Activated CD4-positive, CD25-positive, alpha-beta regulatory T cell treated with anti-CD3 and anti-CD28 coated beads, Interleukin-2, amount 50 U/mL, for 72 hours (primary cell): ENCODE measurements at regions not wholly inside any gene's neighbourhood (a gene's known extent, or its start where the extent isn't known, plus 50 kb on each side); places are given as distances from the start of the nearest gene placed in this dataset.
"Not testable (repeated sequence)": the region's sequence is repeated elsewhere in the genome, so short reads cannot be mapped to it uniquely, and the experiment has no call there.

Experiments used
- DNase-seq: peaks from one replicate; pipeline ENCODE4 v3.0.0; 2021

GRCh38 chr14:103232031-103232808 is 101.8 kb upstream of the EIF5 start:
- no peak for DNase-seq

DNA sequence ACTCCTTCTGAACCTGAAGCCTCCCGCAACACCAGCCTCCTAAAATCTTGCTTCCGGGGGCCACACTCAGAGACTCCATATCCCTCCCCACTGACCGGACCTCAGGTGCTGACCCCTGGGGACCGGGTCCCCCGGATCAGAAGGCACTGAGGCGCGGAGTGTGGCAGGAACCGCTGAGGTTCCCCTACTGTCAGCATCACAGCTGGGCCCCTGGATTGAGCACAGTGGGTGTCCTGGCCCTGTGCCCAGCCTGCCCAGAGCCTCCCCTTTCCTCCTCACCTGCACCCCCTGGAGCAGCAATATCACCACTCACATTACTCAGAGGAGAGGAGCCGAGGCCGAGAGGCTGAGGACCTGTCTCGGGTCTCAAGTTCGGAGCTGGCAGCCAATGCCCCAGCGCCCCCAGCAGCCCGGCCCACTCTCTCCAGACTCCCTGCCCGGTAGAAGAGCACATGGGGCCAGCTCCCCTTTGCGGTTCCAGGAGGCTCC is 101.2 kb upstream of the EIF5 start:
- DNase-seq = no peak

- no peak for DNase-seq
These were observed 100.7 kb upstream of the EIF5 start for GRCh38 chr14:103233328-103233727.

DNA sequence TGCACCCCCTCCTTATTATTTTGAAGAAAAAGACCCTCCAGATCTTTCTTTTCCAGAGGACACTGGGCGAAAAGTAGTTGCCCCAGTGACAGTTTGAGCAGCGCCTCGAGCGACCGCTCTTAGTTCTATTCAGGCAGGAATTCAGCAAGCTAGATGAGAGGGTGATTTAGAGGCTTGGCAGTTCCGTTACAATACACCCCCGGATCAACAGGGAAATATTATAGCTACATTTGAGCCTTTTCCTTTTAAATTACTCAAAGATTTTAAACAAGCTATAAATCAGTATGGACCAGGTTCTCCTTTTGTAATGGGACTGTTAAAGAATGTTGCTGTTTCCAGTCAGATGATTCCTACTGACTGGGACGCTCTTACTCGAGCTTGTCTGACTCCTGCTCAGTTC is 99.2 kb upstream of the EIF5 start:
- DNase-seq = not testable (repeated sequence)

- not testable (repeated sequence) for DNase-seq
These were observed 98.5 kb upstream of the EIF5 start for GRCh38 chr14:103235506-103235905.

DNA sequence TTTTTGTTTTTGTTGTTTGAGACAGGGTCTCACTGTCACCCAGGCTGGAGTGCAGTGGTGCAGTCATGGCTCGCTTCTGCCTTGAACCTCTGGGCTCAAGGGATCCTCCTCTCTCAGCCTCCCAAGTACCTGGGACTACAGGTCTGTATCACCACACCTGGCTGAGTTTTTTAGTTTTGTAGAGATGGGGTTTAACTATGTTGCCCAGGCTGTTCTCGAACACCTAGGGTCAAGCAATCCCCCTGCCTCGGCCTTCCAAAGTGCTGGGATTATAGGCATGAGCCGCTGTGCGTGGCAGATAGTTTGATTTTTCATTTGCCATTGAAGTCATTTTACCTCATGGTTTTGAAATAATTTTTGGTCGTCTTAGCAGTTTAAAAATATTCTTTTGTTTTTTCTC is 94.3 kb upstream of the EIF5 start:
- no peak for DNase-seq

DNA sequence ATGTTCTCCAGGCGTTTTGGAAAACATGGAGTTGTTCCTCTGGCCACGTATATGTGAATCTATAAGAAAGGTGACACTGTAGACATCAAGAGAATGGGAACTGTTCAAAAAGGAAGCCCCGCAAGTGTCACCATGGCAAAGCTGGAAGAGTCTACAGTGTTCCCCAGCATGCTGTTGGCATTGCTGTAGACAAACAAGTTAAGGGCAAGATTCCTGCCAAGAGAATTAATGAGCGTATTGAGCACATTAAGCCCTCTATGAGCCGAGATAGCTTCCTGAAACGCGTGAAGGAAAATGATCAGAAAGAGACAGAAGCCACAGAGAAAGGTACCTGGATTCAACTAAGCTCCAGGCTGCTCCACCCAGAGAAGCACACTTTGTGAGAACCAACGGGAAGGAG is 92.5 kb upstream of the EIF5 start:
- DNase-seq = no peak

DNA sequence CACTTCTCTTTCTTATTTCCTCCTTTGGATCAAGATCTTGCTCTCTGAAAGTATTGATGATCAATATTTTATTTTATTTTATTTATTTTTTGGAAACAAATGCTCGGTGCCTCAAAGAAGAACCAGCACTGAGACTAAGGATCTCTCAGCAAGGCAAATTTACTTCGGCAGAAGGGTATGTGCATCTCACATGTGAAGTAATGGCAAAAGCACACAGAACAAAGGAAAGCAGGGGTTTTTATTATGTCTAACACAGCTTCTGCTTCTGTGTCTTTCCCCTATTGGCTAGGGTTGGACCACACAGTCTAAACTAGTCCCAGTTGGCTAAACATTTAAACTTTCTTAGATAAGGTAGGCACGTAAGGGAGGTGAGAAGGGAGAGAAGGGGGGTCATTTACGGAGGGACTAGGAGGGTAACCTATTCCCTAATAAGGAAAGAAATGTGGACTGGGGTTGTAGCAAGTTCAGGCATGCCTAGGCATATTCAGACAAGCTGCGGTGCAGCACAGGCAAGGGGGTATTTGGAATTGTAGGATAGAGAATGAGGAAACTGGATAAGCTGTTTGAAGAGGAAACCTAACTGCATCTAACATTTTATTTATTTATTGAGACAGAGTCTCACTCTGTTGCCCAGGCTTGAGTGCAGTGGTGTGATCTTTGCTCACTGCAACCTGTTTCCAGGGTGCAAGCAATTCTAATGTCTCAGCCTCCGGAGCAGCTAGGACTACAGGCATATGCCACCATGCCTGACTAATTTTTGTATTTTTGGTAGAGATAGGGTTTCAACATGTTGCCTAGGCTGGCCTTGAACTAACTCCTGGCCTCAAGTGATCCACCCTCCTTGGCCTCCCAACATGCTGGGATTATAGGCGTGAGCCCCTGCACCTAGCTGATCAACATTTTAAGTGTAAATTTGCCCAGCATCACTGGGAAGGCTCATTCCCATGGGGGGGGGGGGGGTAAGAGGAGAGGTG is 90.0 kb upstream of the EIF5 start:
- DNase-seq = no peak

GRCh38 chr14:103245624-103246031 is 88.4 kb upstream of the EIF5 start:
- not testable (repeated sequence) for DNase-seq

DNA sequence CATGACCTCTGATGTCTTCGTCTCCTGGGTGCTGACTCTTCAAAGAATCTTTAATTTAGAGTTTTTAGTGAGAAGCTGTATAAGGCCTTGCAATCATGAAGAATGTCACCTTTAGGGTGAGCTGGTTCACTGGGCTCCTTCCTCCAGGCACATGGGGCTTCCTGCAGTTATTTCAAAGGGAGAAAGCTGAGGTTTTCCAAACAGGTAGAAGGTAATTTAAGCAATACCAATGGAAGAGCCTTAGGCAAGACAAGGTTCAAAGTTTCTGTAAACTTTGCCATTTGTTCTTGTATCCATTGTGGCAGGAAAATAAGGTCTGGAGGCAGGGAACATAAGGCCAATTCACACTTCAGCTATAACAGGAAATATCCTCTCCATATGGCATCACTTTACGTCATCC is 88.0 kb upstream of the EIF5 start:
- no peak for DNase-seq

DNA sequence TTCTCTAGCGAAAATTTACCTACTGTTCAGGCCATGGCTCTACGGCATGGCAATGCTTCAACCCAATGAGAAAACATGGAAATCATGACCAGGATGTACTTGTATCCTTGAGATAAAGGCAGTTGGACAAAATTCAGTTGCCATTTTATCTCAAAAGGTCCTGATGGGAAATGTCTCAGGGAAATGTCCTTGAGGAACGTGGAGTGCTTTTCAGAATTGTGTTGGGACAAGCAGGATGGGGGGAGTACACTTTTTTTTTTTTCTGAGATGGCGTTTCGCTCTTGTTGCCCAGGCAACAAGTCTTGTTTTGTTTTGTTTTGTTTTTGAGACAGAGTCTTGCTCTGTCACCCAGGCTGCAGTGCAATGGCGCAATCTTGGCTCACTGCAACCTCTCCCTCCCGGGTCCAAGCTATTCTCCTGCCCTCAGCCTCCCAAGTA is 86.8 kb upstream of the EIF5 start:
- DNase-seq = no peak

GRCh38 chr14:103250181-103250580 is 83.9 kb upstream of the EIF5 start:
- DNase-seq = no peak

- DNase-seq = no peak
These were observed 83.2 kb upstream of the EIF5 start for GRCh38 chr14:103250874-103251273.

GRCh38 chr14:103255555-103255954 is 78.5 kb upstream of the EIF5 start:
- DNase-seq = no peak

- DNase-seq = no peak
These were observed 77.6 kb upstream of the EIF5 start for GRCh38 chr14:103256406-103256805.

- no peak for DNase-seq
These were observed 76.7 kb upstream of the EIF5 start for GRCh38 chr14:103257211-103257962.

GRCh38 chr14:103258211-103258610 is 75.8 kb upstream of the EIF5 start:
- no peak for DNase-seq

- DNase-seq = no peak
These were observed 74.9 kb upstream of the EIF5 start for GRCh38 chr14:103259184-103259583.

DNA sequence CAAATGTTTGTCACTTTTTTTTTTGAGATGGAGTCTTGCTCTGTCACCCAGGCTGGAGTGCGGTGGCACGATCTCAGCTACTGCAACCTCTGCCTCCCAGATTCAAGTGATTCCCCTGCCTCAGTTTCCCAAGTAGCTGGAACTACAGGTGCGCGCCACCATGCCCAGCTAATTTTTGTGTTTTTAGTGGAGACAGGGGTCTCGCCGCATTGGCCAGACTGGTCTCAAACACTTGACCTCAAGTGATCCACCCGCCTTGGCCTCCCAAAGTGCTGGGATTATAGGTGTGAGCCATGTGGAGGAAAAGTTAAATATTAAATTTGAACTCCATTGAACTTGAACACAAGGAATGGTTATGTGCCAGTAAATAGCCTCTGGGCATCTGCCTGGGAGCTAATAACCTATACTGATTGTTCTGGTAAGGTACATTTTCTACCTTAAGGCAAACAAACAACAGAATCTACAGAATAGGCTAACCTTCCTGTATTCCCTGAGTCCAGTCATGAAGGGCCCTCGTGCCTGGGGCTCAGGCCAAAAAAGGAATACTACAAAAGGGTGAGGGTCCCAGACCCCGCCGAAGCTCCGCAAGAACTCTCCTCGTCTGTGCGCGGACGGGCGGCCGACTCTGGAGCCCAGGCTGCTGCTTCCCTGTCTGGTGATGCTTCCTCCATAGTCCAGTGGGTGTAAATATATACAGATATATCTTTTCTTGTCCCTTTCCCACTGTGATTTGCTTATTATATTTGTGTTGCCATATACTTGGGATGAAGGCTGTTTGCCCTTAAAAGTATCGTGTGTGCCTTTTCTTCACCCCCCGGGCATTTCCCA is 74.0 kb upstream of the EIF5 start:
- no peak for DNase-seq

DNA sequence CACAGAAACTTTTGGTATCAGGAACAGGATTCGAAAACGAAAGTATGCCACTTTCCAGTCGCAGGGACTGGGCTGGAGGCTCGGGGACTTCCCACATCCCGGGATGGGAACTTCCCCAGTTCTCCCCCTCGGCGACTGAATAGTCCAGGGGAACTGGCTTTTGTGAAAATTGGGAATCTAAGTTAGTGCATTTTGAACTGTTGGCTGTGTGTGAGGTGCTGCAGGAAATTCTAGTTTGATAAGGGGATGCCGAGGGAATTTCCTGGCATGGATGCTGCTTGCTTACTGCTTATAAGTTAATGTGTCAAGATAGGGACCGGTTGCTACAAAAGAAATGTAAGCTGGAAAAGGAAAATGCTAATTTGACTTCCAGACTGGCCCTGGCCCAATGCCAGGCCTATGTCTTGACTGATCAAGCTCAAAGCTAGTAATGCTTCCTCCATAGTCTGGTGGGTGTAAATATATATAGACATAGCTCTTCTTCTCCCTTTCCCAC is 73.4 kb upstream of the EIF5 start:
- DNase-seq = no peak

DNA sequence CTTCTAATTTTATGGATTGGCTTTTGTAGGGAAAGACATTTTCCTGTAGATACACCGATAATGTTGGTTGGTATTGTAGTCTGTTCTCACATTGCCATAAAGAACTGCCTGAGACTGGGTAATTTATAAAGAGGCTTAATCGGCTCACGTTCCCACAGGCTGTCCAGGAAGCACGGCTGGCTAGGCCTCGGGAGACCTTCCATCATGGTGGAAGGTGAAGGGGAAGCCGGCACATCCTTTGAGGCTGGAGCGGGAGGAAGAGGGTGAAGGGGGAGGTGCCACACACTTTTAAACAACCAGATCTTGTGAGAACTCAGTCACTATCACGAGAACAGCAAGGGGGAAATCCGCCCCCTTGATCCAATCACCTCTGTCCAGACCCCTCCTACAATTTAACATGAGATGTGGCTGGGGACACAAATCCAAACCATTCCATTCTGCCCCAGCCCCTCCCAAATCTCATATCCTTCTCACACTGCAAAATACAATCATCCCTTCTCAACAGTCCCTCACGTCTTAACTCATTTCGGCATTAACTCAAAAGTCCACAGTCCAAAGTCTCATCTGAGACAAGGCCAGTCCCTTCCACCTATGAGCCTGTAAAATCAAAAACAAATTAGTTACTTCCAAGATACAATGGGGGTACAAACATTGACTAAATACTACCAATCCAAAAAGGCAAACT is 66.7 kb upstream of the EIF5 start:
- DNase-seq = no peak
